IMR-90 (cell line): ENCODE measurements at regions not wholly inside any gene's neighbourhood (a gene's known extent, or its start where the extent isn't known, plus 50 kb on each side); places are given as distances from the start of the nearest gene placed in this dataset.

Source experiments
- ATAC-seq: fragments of 200-7000 bp; cut with Tn5 transposase; 2 replicates; pipeline ENCODE4 v1.9.1; 2020; ENCODE audit warnings: low read depth, mild to moderate bottlenecking, moderate library complexity
- BruUV-seq: library from RNA; stranded (reverse); fragments of 400-500 nt; replicated peaks from 2 replicates; lab custom pipeline; 2021; lab: Mats Ljungman, UMichigan
- CTCF ChIA-PET: fragments of 300-600 bp; formaldehyde crosslinking; extraction: SDS; loops from one replicate; lab custom pipeline; 2021; ENCODE audit warnings: antibody characterized with exemption; lab: Yijun Ruan, JAX
- POLR2A ChIA-PET: fragments of 300-600 bp; sonication (Branson Sonifier 250); formaldehyde crosslinking; loops from one replicate; lab custom pipeline; 2022; ENCODE audit warnings: antibody characterized with exemption; ENCODE audit not compliant: unreplicated experiment; lab: Charles Lee
- DNase-seq: peaks from one replicate; pipeline ENCODE4 v3.0.0; 2013
- H2AFZ ChIP-seq: replicated peaks from 2 replicates; pipeline ENCODE3; 2013; ENCODE audit warnings: low read length, mild to moderate bottlenecking; ENCODE audit not compliant: poor library complexity
- H2AK5ac ChIP-seq: 2 replicates; pipeline ENCODE4 v1.6.1; 2013; ENCODE audit warnings: low read depth, low read length, inconsistent platforms
- H2AK9ac ChIP-seq: replicated peaks from 2 replicates; pipeline ENCODE3; 2013; ENCODE audit warnings: mild to moderate bottlenecking, low read depth, low read length, moderate library complexity; ENCODE audit not compliant: poor library complexity
- H2BK120ac ChIP-seq: 2 replicates; pipeline ENCODE4 v1.6.1; 2013; ENCODE audit warnings: low read depth, low read length, inconsistent platforms
- H2BK15ac ChIP-seq: 3 replicates; pipeline ENCODE4 v1.6.1; 2013; ENCODE audit warnings: low read depth, low read length, inconsistent platforms
- H2BK20ac ChIP-seq: 2 replicates; pipeline ENCODE4 v1.6.1; 2013; ENCODE audit warnings: low read depth, mild to moderate bottlenecking, inconsistent platforms, low read length, moderate library complexity
- H2BK5ac ChIP-seq: 2 replicates; pipeline ENCODE4 v1.6.1; 2013; ENCODE audit warnings: mild to moderate bottlenecking, low read depth, low read length, inconsistent platforms; ENCODE audit not compliant: poor library complexity, severe bottlenecking
- H3K14ac ChIP-seq: replicated peaks from 2 replicates; pipeline ENCODE4 v1.6.1; 2013; ENCODE audit warnings: low read depth, low read length, inconsistent platforms
- H3K18ac ChIP-seq: 2 replicates; pipeline ENCODE4 v1.6.1; 2013; ENCODE audit warnings: low read depth, low read length, control low read depth
- H3K23ac ChIP-seq: 2 replicates; pipeline ENCODE4 v1.6.1; 2013; ENCODE audit warnings: low read depth, low read length, inconsistent platforms
- H3K27ac ChIP-seq: 2 replicates; pipeline ENCODE4 v1.5.1; 2013; ENCODE audit warnings: mild to moderate bottlenecking, control low read depth, low read length; ENCODE audit not compliant: insufficient read depth
- H3K27me3 ChIP-seq: 2 replicates; pipeline ENCODE4 v1.6.1; 2013; ENCODE audit warnings: low read length; ENCODE audit not compliant: control insufficient read depth, insufficient read depth
- H3K36me3 ChIP-seq: 2 replicates; pipeline ENCODE4 v1.6.1; 2013; ENCODE audit warnings: low read length, mixed read lengths; ENCODE audit not compliant: control insufficient read depth, insufficient read depth
- H3K4ac ChIP-seq: 2 replicates; pipeline ENCODE4 v1.6.1; 2013; ENCODE audit warnings: low read depth, low read length, inconsistent platforms
- H3K4me1 ChIP-seq: 2 replicates; pipeline ENCODE4 v1.6.1; 2013; ENCODE audit warnings: low read length, mixed read lengths; ENCODE audit not compliant: control insufficient read depth, insufficient read depth
- H3K4me2 ChIP-seq: 2 replicates; pipeline ENCODE4 v1.6.1; 2013; ENCODE audit warnings: low read depth, mild to moderate bottlenecking, control low read depth, low read length, moderate library complexity
- H3K4me3 ChIP-seq: 2 replicates; pipeline ENCODE4 v1.5.1; 2013; ENCODE audit warnings: low read depth, mild to moderate bottlenecking, control low read depth, low read length, moderate library complexity; ENCODE audit not compliant: insufficient read depth
- H3K56ac ChIP-seq: 2 replicates; pipeline ENCODE4 v1.6.1; 2013; ENCODE audit warnings: low read length, inconsistent platforms; ENCODE audit not compliant: insufficient read depth; ENCODE audit errors: extremely low read depth
- H3K79me1 ChIP-seq, 2 experiments: 2 replicates each; pipeline ENCODE4 v1.6.1; 2013; ENCODE audit warnings: low read length in 2 of 2, inconsistent platforms in 1 of 2, low read depth in 1 of 2
- H3K9ac ChIP-seq: 2 replicates; pipeline ENCODE4 v1.6.1; 2013; ENCODE audit warnings: low read depth, low read length, control low read depth
- H3K9me1 ChIP-seq: 2 replicates; pipeline ENCODE4 v1.6.1; 2013; ENCODE audit warnings: low read length, inconsistent platforms; ENCODE audit not compliant: insufficient read depth
- H3K9me3 ChIP-seq: 2 replicates; pipeline ENCODE4 v1.6.1; 2013; ENCODE audit warnings: low read length; ENCODE audit not compliant: control insufficient read depth, insufficient read depth
- H4K20me1 ChIP-seq: 2 replicates; pipeline ENCODE4 v1.6.1; 2013; ENCODE audit warnings: low read length, inconsistent platforms; ENCODE audit not compliant: insufficient read depth
- H4K5ac ChIP-seq: 2 replicates; pipeline ENCODE4 v1.6.1; 2013; ENCODE audit warnings: mild to moderate bottlenecking, low read depth, low read length, control low read depth
- H4K8ac ChIP-seq, 2 experiments: 2 replicates each; pipeline ENCODE4 v1.6.1; 2013; ENCODE audit warnings: low read depth in 2 of 2, low read length in 2 of 2, control low read depth in 1 of 2, inconsistent platforms in 1 of 2
- H4K91ac ChIP-seq: 2 replicates; pipeline ENCODE4 v1.6.1; 2013; ENCODE audit warnings: low read depth, low read length, inconsistent platforms; ENCODE audit not compliant: insufficient read depth
- BHLHE40 ChIP-seq: fragments of 150-350 bp; IDR thresholded peaks from 2 replicates; pipeline ENCODE4 v1.6.1; 2016; ENCODE audit warnings: mild to moderate bottlenecking, low read depth, low read length
- CEBPB ChIP-seq: IDR thresholded peaks from 2 replicates; pipeline ENCODE4 v1.6.1; 2012; ENCODE audit warnings: low read depth, low read length, improper control_type of control experiment
- CHD1 ChIP-seq: IDR thresholded peaks from 2 replicates; pipeline ENCODE4 v1.6.1; 2012; ENCODE audit warnings: low read depth, low read length, improper control_type of control experiment
- FOS ChIP-seq: fragments of 150-350 bp; IDR thresholded peaks from 2 replicates; pipeline ENCODE4 v1.6.1; 2016; ENCODE audit warnings: low read depth, low read length
- MAFK ChIP-seq: IDR thresholded peaks from 2 replicates; pipeline ENCODE4 v1.6.1; 2012; ENCODE audit warnings: low read depth, low read length, improper control_type of control experiment
- MAZ ChIP-seq: IDR thresholded peaks from 2 replicates; pipeline ENCODE4 v1.6.1; 2012; ENCODE audit warnings: low read depth, mild to moderate bottlenecking, low read length, improper control_type of control experiment, moderate library complexity, borderline replicate concordance
- MXI1 ChIP-seq: IDR thresholded peaks from 2 replicates; pipeline ENCODE4 v1.6.1; 2012; ENCODE audit warnings: low read depth, mild to moderate bottlenecking, low read length, moderate library complexity, borderline replicate concordance
- NFE2L2 ChIP-seq: fragments of 150-350 bp; IDR thresholded peaks from 2 replicates; pipeline ENCODE4 v1.6.1; 2016; ENCODE audit warnings: low read depth, mild to moderate bottlenecking, low read length
- POLR2A ChIP-seq: IDR thresholded peaks from 2 replicates; pipeline ENCODE4 v1.6.1; 2012; ENCODE audit warnings: mild to moderate bottlenecking, low read depth, low read length
- RAD21 ChIP-seq: IDR thresholded peaks from 2 replicates; pipeline ENCODE4 v1.6.1; 2012; ENCODE audit warnings: low read length, improper control_type of control experiment
- RCOR1 ChIP-seq: IDR thresholded peaks from 2 replicates; pipeline ENCODE4 v1.6.1; 2012; ENCODE audit warnings: mild to moderate bottlenecking, low read length, improper control_type of control experiment; ENCODE audit not compliant: insufficient replicate concordance
- RFX5 ChIP-seq: IDR thresholded peaks from 2 replicates; pipeline ENCODE4 v1.8.0; 2012; ENCODE audit warnings: low read depth, mild to moderate bottlenecking, low read length, moderate library complexity
- SMC3 ChIP-seq: fragments of 150-350 bp; IDR thresholded peaks from 2 replicates; pipeline ENCODE4 v1.6.1; 2016; ENCODE audit warnings: low read depth, mild to moderate bottlenecking, antibody characterized with exemption, low read length, moderate library complexity
- WGBS, 2 experiments: methylation state at CpG; one replicate each; pipeline versions ENCODE4 v1.1.5 to v1.1.7; 2013; ENCODE audit warnings: missing lambda C conversion rate in 2 of 2; ENCODE audit not compliant: insufficient read length in 1 of 2; ENCODE audit errors: extremely low coverage in 2 of 2; 5-methylcytosine and 5-hydroxymethylcytosine counted together
- dilution Hi-C: fragments of 300-500 bp; cut with HindIII; formaldehyde crosslinking; loops from one replicate; pipeline ENCODE4 v1.14.3; 2018; ENCODE audit warnings: low sequenced_read_pairs; ENCODE audit not compliant: unreplicated experiment
- in situ Hi-C: fragments of 300-500 bp; cut with MboI; formaldehyde crosslinking; loops from 3 replicates; pipeline ENCODE4 v1.14.3; 2019; ENCODE audit warnings: low sequenced_read_pairs, inconsistent platforms, mixed read lengths
- intact Hi-C: fragments of 100-400 bp; cut with micrococcal nuclease; formaldehyde crosslinking; loops from 2 replicates; pipeline ENCODE4 v1.10.0; 2022
- TF ChIP-seq, protein P1 (sequence below): fragments of 150-350 bp; IDR thresholded peaks from 2 replicates; pipeline ENCODE4 v1.6.1; 2016; ENCODE audit warnings: low read depth, mild to moderate bottlenecking, low read length, moderate library complexity, borderline replicate concordance
- TF ChIP-seq, protein P2 (sequence below): conservative IDR thresholded peaks from 2 replicates; pipeline ENCODE4 v1.5.1; 2012; ENCODE audit warnings: mild to moderate bottlenecking, low read depth, low read length, improper control_type of control experiment
- TF ChIP-seq, protein P3 (sequence below): fragments of 150-350 bp; IDR thresholded peaks from 2 replicates; pipeline ENCODE4 v1.6.1; 2017; ENCODE audit warnings: mild to moderate bottlenecking, antibody characterized with exemption, low read length, low read depth

DNA sequence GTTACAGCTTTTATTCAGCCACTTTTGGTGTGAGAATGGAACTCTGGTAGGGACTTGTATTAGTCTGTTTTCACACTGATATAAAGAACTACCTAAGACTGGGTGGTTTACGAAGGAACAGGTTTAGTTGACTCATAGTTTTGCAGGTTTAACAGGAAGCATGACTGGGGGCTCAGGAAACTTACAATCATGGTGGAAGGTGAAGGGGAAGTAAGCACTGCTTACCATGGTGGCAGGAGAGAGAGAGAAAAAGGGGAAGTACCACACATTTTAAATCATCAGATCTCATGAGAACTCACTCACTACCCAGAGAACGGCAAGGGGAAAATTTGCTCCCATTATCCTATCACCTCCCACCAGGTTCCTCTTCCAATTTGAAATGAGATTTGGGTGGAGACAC is 942.2 kb downstream of the PCDH17 start:
- no peak overlapping the region for H3K4ac ChIP-seq
- no peak overlapping the region for H3K18ac ChIP-seq
- intact Hi-C loops (loop anchor here (10.0 kb wide), 1 partner anchor 1611 kb away; no protein-coding TSS in a partner anchor), in situ Hi-C loops (no loop called here), dilution Hi-C loops (no loop called here)
- no peak overlapping the region for H3K9ac ChIP-seq
- BruUV-seq = no TSS peak
- H3K4me3 ChIP-seq = no peak overlapping the region
- H3K9me1 ChIP-seq = no peaks in the 10 kb centered on the region
- H2AK9ac ChIP-seq = no peak overlapping the region
- no peak overlapping the region for H4K5ac ChIP-seq
- H3K23ac ChIP-seq = no peak overlapping the region
- H3K36me3 ChIP-seq = no peaks in the 10 kb centered on the region
- no peak for DNase-seq
- ATAC-seq = no peak
- no peaks in the 10 kb centered on the region for H4K20me1 ChIP-seq
- no peak overlapping the region for H2BK120ac ChIP-seq
- no peak overlapping the region for H3K14ac ChIP-seq
- no peaks in the 10 kb centered on the region for H3K79me1 ChIP-seq
- H2AK5ac ChIP-seq = no peak overlapping the region
- H2BK5ac ChIP-seq = no peak overlapping the region
- H3K56ac ChIP-seq = no peak overlapping the region
- no peak overlapping the region for H4K8ac ChIP-seq
- H2BK15ac ChIP-seq = no peak overlapping the region
- H2BK20ac ChIP-seq = no peak overlapping the region
- WGBS, 2 experiments = no CpG with 5 or more reads among the region's 2 CpGs
- no peak for TF ChIP-seq RFX5
- TF ChIP-seq, protein P1, sequence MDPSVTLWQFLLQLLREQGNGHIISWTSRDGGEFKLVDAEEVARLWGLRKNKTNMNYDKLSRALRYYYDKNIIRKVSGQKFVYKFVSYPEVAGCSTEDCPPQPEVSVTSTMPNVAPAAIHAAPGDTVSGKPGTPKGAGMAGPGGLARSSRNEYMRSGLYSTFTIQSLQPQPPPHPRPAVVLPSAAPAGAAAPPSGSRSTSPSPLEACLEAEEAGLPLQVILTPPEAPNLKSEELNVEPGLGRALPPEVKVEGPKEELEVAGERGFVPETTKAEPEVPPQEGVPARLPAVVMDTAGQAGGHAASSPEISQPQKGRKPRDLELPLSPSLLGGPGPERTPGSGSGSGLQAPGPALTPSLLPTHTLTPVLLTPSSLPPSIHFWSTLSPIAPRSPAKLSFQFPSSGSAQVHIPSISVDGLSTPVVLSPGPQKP = no peak
- no peak for TF ChIP-seq MXI1
- TF ChIP-seq, protein P2, sequence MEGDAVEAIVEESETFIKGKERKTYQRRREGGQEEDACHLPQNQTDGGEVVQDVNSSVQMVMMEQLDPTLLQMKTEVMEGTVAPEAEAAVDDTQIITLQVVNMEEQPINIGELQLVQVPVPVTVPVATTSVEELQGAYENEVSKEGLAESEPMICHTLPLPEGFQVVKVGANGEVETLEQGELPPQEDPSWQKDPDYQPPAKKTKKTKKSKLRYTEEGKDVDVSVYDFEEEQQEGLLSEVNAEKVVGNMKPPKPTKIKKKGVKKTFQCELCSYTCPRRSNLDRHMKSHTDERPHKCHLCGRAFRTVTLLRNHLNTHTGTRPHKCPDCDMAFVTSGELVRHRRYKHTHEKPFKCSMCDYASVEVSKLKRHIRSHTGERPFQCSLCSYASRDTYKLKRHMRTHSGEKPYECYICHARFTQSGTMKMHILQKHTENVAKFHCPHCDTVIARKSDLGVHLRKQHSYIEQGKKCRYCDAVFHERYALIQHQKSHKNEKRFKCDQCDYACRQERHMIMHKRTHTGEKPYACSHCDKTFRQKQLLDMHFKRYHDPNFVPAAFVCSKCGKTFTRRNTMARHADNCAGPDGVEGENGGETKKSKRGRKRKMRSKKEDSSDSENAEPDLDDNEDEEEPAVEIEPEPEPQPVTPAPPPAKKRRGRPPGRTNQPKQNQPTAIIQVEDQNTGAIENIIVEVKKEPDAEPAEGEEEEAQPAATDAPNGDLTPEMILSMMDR = no peak
- no peak for TF ChIP-seq RCOR1
- no peak for TF ChIP-seq MAZ
- TF ChIP-seq BHLHE40 = no peak
- TF ChIP-seq NFE2L2 = no peak
- TF ChIP-seq, protein P3, sequence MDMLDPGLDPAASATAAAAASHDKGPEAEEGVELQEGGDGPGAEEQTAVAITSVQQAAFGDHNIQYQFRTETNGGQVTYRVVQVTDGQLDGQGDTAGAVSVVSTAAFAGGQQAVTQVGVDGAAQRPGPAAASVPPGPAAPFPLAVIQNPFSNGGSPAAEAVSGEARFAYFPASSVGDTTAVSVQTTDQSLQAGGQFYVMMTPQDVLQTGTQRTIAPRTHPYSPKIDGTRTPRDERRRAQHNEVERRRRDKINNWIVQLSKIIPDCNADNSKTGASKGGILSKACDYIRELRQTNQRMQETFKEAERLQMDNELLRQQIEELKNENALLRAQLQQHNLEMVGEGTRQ = no peak
- no peak for TF ChIP-seq POLR2A
- TF ChIP-seq CEBPB = no peak
- TF ChIP-seq FOS = no peak
- no peak for TF ChIP-seq SMC3
- TF ChIP-seq RAD21 = no peak
- no peak for TF ChIP-seq MAFK
- no peak for TF ChIP-seq CHD1
- no peaks in the 10 kb centered on the region for H3K27me3 ChIP-seq
- H2AFZ ChIP-seq = no peak overlapping the region
- no peaks in the 10 kb centered on the region for H3K4me1 ChIP-seq
- H3K27ac ChIP-seq = no peak overlapping the region
- no peak overlapping the region for H4K91ac ChIP-seq
- no peak overlapping the region for H3K4me2 ChIP-seq
- ChIA-PET POLR2A (no interaction called here), CTCF (no interaction called here)
- peaks cover 4% of the 10 kb centered on the region for H3K9me3 ChIP-seq
